22Rv1 (cell line): ENCODE measurements at regions not wholly inside any gene's neighbourhood (a gene's known extent, or its start where the extent isn't known, plus 50 kb on each side); places are given as distances from the start of the nearest gene placed in this dataset.

Source experiments
- H3K27ac ChIP-seq: fragments of 450-650 bp; 2 replicates; pipeline ENCODE4 v1.5.1; 2017
- ZFX ChIP-seq: fragments of 450-650 bp; IDR thresholded peaks from 2 replicates; pipeline ENCODE4 v1.6.1; 2017; ENCODE audit warnings: antibody characterized with exemption, borderline replicate concordance
- TF ChIP-seq, protein P1 (sequence below): fragments of 450-650 bp; IDR thresholded peaks from 2 replicates; pipeline ENCODE4 v1.5.1; 2017; ENCODE audit warnings: mild to moderate bottlenecking

DNA sequence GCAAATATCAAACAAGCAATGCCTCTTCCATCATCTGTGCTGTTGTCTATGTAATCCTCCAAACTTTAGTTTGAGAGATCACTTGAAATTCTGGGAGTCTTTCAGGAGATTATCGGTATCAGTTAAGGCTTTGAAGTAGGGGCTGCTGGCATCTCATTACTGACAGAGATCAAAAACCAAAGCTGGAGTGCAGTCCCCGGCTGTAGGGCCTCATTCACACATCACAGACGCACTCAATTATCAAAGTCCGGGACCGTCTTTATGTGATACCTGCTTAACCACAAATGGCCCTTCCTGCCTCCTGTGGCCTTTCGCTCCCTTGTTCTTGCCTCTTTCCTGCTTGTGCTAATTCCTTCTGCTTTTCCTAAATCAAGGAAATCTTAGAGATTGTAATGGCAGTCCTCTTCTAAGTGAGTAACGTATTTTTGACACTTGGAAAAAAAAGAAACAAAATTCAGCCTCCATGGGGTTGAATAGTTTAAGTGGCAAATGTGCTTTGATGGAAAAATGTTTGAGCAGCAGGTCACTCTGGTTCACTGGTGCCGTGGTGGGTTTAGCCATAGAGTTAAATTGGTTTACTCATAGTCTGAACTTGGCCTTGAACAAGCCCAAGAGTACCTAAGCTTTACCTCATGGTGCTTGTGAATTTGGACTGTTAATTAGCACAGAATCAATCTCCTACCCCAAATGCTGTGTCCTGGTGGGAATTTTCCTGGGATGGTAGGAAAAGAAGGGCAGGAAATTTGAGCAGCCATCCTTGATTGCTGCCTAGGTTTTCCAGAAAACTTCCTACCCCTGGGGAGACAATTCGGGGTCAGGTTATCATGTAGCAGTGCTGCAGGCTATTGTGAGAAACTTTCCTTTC, 178.9 kb upstream of the LYZL1 start:
- no peak overlapping the region for H3K27ac ChIP-seq
- no peak for TF ChIP-seq ZFX
- TF ChIP-seq, protein P1, sequence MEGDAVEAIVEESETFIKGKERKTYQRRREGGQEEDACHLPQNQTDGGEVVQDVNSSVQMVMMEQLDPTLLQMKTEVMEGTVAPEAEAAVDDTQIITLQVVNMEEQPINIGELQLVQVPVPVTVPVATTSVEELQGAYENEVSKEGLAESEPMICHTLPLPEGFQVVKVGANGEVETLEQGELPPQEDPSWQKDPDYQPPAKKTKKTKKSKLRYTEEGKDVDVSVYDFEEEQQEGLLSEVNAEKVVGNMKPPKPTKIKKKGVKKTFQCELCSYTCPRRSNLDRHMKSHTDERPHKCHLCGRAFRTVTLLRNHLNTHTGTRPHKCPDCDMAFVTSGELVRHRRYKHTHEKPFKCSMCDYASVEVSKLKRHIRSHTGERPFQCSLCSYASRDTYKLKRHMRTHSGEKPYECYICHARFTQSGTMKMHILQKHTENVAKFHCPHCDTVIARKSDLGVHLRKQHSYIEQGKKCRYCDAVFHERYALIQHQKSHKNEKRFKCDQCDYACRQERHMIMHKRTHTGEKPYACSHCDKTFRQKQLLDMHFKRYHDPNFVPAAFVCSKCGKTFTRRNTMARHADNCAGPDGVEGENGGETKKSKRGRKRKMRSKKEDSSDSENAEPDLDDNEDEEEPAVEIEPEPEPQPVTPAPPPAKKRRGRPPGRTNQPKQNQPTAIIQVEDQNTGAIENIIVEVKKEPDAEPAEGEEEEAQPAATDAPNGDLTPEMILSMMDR = no peak

DNA sequence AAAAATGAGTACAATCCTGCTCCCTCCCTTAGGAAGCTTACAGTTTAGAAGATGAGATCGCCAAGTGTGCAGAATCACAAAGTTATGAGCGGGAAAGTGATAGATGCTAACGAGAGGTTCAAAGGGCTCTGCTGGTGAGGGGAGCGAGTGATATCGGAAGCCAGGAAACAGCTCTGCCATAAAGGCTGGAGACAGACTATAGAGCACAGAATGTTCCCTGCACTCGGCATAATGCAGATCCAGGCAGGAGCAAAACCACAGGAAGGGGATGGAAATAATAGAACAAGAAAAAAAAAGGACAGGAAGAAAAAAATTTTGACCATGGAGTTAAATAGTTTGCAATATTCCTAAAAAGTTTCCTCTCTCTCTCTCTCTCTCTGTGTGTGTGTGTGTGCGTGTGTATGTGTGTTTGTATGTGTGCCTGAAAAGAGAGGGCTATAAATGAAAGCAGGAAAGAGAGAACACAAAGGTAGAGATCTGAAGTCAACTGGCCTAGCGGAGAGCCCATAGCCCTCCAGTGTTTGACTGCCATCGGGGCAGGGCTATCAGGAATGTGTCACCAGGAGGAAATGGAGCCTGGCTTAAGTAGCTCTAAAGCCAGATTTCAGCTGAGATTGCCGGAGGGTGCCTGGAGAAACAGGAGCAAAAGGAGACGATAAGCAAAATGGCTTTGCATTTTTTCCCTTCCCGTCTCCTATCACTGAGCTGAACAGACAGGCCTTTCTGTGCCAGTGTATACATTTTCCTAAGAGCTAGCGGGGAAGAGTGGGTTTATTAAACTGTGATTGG, 175.8 kb upstream of the LYZL1 start:
- H3K27ac ChIP-seq = no peak overlapping the region
- TF ChIP-seq, protein P1 = no peak
- TF ChIP-seq ZFX = no peak

DNA sequence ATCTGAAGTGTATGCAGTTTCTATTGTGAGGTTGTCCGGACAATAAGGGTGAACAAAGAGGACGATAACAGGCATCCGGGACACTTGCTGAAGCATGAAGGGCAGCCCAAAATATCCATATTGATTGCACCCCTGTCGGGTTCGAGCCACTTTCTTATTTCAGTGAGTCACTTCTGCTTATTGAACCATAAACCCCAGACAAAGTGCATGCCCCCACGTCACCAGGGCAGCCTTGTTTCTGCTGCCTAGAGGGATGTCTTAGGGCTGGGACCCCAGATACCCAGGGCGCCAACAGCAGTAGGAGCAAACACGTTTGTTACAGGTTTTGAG, 175.3 kb upstream of the LYZL1 start:
- TF ChIP-seq, protein P1 = no peak
- TF ChIP-seq ZFX = no peak
- H3K27ac ChIP-seq = no peak overlapping the region

DNA sequence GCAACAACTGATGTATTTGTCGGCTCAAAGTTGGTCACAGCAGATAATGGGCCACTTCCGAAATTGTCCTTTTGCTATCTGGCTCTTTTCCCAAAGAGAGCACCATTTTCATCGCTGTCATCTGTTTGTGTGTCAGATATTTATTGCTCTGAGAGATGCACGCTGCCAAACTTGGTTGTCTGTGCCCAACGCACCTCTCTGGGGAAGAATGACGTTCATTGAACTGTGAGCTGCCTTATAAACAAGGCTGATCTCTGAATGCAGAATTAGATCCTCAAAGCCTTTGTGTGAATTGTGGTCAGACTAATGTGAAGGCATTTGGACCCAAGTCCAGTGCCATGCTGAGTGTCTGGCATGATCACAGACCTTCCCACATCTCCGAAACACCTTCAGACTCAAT, 174.7 kb upstream of the LYZL1 start:
- H3K27ac ChIP-seq = no peak overlapping the region
- TF ChIP-seq, protein P1 = no peak
- no peak for TF ChIP-seq ZFX

DNA sequence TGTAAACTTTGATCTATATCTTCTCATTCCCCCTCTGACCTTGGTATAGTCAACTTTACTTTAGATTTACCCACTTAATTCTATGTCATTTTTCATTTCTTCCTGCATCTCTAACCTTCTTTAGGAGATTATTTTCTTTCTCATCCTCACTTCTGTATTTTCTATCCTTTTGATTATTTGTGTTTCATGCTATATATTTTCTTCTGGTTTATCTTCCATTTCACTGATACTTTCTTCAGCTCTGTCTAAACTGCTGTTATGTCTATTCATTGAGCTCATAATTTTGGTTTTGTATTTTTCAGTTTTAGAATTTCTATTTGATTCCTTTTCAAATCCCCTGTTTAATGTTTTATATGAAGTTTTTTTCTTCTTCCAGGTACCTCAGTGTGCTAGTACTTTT, 171.1 kb upstream of the LYZL1 start:
- H3K27ac ChIP-seq = no peak overlapping the region
- TF ChIP-seq, protein P1 = no peak
- no peak for TF ChIP-seq ZFX

DNA sequence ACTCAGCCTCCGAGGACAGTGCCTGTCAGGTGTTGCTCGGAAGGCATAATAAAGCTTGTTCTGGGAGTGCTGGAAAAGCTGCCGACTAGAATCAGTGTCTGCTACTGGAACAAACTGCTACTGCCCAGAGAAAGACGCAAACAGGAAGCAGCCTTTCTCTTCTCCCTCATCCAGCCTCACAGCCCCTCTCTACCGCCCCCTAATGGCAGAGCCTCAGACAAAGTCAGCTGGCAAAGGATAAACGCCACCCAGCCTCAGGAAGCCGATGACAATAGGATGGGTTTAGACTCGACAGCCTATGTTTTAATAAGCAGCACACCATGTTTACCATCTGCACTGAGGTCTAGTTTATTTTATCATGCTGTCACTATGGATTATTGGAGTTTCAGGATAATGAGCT, 169.5 kb upstream of the LYZL1 start:
- no peak overlapping the region for H3K27ac ChIP-seq
- TF ChIP-seq, protein P1 = peak; percentile 68
- TF ChIP-seq ZFX = no peak

DNA sequence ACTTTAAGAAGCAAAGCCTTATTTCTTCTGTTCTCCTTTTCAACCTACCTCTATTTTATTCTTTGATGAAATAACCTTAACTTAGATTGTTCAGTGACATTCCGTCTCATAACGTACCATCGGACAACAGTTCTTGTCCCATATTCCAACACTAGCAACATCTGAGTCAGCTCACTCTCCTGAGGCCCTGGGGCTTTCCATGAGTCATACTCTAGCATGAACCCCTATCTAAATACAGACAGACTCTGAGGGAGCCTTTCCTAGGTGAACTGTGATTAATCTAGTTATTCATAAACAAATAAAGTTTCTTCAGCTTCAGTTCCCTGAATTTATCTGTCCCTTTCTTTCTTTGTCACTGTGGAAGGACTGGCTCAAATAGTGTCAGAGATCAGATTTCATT, 168.7 kb upstream of the LYZL1 start:
- TF ChIP-seq ZFX = no peak
- TF ChIP-seq, protein P1 = no peak
- no peak overlapping the region for H3K27ac ChIP-seq
